ENCODE measurements at regions not wholly inside any gene's neighbourhood (a gene's known extent, or its start where the extent isn't known, plus 50 kb on each side); places are given as distances from the start of the nearest gene placed in this dataset.

GRCh38 chr20:12411246-12411940 lies 493.7 kb downstream of the BTBD3 start:
- H3K27ac ChIP-seq: no peak overlapping the region
- intact Hi-C loops (cut with DNase I): no loop called here
- no peak for DNase-seq (ENCODE audit: low spot score in 2 of 2)
- no peaks in the 10 kb centered on the region for H3K27me3 ChIP-seq
- no peak overlapping the region for H3K4me3 ChIP-seq
- TF ChIP-seq, protein P1, sequence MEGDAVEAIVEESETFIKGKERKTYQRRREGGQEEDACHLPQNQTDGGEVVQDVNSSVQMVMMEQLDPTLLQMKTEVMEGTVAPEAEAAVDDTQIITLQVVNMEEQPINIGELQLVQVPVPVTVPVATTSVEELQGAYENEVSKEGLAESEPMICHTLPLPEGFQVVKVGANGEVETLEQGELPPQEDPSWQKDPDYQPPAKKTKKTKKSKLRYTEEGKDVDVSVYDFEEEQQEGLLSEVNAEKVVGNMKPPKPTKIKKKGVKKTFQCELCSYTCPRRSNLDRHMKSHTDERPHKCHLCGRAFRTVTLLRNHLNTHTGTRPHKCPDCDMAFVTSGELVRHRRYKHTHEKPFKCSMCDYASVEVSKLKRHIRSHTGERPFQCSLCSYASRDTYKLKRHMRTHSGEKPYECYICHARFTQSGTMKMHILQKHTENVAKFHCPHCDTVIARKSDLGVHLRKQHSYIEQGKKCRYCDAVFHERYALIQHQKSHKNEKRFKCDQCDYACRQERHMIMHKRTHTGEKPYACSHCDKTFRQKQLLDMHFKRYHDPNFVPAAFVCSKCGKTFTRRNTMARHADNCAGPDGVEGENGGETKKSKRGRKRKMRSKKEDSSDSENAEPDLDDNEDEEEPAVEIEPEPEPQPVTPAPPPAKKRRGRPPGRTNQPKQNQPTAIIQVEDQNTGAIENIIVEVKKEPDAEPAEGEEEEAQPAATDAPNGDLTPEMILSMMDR (IDR thresholded peaks at IDR 0.05): no peak
- H3K36me3 ChIP-seq: no peaks in the 10 kb centered on the region
- no peaks in the 10 kb centered on the region for H3K4me1 ChIP-seq
- peaks cover 0 to 15% of the 10 kb centered on the region in 2 donors for H3K9me3 ChIP-seq

DNA sequence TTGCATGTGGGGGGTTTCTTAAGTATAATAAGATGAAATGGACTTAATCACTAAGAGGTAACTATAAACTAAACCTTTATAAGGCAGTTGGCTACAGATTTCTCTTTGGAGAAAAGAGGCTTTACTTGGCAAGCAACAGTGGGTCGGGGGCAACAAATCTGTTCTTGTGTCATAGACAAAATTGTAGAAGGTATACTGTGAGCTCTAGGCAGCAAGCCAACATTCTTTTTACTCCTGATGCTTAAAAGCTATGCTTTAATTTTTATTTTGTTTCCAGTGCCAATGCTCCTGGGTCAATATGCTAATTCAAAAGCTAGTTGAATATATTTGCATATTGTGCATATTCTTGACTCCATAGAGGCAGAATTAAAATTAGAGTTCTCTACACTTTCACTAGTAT lies 495.4 kb downstream of the BTBD3 start:
- intact Hi-C loops (cut with DNase I): no loop called here

DNA sequence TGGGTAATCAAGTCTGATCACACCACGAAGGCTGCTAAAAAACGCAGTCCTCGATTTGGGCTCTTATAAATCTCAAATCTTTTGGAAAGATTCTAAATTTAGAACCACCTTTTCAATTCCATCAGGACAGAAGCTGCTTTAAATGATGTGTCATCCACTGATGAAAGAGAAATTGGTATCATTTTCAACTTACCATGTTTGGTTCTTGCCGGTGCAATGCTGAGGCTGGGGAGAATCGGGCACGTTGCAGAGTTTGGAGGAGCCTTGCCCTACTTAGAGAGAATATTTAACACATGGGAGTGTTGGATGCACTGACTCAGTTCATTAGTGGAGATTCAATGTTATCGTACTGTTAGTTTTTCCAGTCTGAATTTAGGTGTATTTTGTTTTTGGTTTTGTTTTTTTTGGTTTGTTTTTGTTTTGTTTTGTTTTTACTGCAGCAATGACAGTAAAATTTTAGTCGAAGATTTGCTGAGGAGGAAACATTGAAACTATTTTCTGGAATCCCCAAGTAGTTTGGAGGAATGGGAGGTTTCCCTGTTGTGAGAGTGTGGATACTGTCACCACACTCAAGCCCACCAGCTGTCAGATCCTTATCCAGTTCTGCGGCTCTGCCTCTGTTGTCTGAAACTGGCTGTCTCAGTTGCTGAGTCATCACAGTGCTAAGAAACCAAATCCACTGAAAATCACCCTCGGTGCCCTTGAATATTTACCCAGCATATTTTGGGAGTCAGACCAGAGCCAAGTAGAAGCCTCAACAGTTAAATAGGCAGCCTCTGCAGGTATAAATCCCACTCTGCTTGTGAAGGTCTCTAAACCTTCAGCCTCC lies 497.0 kb downstream of the BTBD3 start:
- DNase-seq (ENCODE audit: low spot score in 2 of 2): no peak
- peak overlapping the region in 1 of 2 donors; percentile 2 for H3K4me3 ChIP-seq
- H3K36me3 ChIP-seq: no peaks in the 10 kb centered on the region
- no peaks in the 10 kb centered on the region for H3K27me3 ChIP-seq
- intact Hi-C loops (cut with DNase I): no loop called here
- TF ChIP-seq, protein P1 (IDR thresholded peaks at IDR 0.05): no peak
- no peak overlapping the region for H3K27ac ChIP-seq
- no peaks in the 10 kb centered on the region for H3K9me3 ChIP-seq
- no peaks in the 10 kb centered on the region for H3K4me1 ChIP-seq

More for the DNA sequence above, 495.4 kb downstream of the BTBD3 start:
- H3K27ac ChIP-seq: no peak overlapping the region
- no peaks in the 10 kb centered on the region for H3K27me3 ChIP-seq
- peaks cover 0 to 9% of the 10 kb centered on the region in 2 donors for H3K9me3 ChIP-seq
- no peak for DNase-seq (ENCODE audit: low spot score in 2 of 2)
- TF ChIP-seq, protein P1 (IDR thresholded peaks at IDR 0.05): no peak
- no peaks in the 10 kb centered on the region for H3K4me1 ChIP-seq
- no peaks in the 10 kb centered on the region for H3K36me3 ChIP-seq
- H3K4me3 ChIP-seq: no peak overlapping the region

DNA sequence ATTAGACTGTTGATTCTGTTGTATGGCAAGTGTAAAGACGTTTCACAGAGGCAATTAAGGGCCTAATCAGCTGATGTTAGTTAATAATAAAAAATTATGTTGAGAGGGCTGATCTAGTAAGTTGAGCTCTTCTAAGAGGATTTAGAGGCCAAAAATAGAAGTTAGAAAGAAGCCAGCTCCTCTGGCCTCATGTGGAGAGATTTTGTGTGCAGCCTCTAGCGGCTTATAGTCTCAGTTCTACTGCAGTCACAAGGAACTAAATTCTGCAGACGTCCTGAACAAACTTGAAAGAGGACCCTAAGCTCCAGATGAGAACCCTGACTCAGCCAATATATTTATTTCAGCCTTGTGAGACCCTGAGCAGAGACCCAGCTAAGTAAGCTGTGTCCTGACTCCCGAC lies 498.6 kb downstream of the BTBD3 start:
- Histone ChIP-seq H3K4me1 (no peaks in the 10 kb centered on the region), H3K9me3 (no peaks in the 10 kb centered on the region), H3K4me3 (no peak overlapping the region), H3K27ac (no peak overlapping the region), H3K27me3 (no peaks in the 10 kb centered on the region), H3K36me3 (no peaks in the 10 kb centered on the region)
- intact Hi-C loops (cut with DNase I): no loop called here
- TF ChIP-seq, protein P1 (IDR thresholded peaks at IDR 0.05): no peak
- DNase-seq (ENCODE audit: low spot score in 2 of 2): no peak

DNA sequence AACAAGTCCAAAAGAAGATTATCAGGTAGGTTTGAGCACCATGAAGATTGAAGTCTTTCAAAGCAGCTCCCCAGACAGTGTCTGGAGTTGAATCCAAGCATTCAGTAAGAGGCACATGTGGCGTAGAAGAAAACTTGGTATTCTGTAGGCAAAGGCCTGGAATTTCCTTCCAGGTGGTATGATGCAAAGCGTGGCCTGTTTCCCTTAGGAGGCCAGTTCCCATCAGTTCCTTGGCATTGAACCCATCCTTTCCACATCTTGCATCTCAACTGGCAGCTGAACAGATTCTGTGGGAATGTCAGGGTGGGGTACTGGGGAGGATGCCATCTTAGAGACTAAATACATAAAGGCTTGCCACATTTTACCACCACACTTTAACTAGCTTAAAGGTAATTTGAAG lies 516.0 kb downstream of the BTBD3 start:
- Histone ChIP-seq H3K4me1 (no peaks in the 10 kb centered on the region), H3K36me3 (no peaks in the 10 kb centered on the region), H3K4me3 (no peak overlapping the region), H3K27me3 (no peaks in the 10 kb centered on the region), H3K9me3 (no peaks in the 10 kb centered on the region), H3K27ac (no peak overlapping the region)
- no peak for DNase-seq (ENCODE audit: low spot score in 2 of 2)
- intact Hi-C loops (cut with DNase I): no loop called here
- TF ChIP-seq, protein P1 (IDR thresholded peaks at IDR 0.05): no peak
